SU-DHL-6 (cell line): ENCODE measurements at regions not wholly inside any gene's neighbourhood (a gene's known extent, or its start where the extent isn't known, plus 50 kb on each side); places are given as distances from the start of the nearest gene placed in this dataset.

Source experiments
- EZH2phosphoT487 ChIP-seq: fragments of 200-600 bp; sonication (generic), shearing (Covaris generic); conservative IDR thresholded peaks from 2 replicates; pipeline ENCODE4 v1.6.1; 2018; ENCODE audit warnings: mild to moderate bottlenecking, antibody characterized with exemption, low read length, moderate library complexity, mixed read lengths
- TF ChIP-seq, protein P1 (sequence below): fragments of 200-600 bp; sonication (generic); IDR thresholded peaks from one replicate; pipeline ENCODE4 v1.5.1; 2017; ENCODE audit warnings: antibody characterized with exemption, mild to moderate bottlenecking, low read length, moderate library complexity; ENCODE audit not compliant: insufficient read depth, poor library complexity, severe bottlenecking

DNA sequence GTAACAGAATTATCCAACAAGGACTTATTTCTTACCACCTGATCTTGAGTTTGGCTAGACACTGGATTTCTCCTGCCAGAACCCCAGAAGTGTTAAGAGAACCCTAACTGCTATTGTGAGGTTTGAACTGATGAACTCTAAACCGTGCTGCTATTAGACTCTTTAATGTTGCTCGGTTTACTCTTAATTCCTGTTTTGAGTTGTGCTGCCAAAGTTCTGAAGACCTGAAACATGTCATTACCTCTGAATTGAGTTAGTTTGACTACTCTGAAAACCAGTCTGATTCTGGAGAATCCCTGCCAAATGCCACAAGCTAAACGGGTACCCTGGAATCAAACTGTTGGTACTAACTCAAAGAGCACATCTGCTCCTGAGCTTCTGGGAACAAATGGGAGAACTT, 215.5 kb downstream of the KLF12 start:
- TF ChIP-seq, protein P1, sequence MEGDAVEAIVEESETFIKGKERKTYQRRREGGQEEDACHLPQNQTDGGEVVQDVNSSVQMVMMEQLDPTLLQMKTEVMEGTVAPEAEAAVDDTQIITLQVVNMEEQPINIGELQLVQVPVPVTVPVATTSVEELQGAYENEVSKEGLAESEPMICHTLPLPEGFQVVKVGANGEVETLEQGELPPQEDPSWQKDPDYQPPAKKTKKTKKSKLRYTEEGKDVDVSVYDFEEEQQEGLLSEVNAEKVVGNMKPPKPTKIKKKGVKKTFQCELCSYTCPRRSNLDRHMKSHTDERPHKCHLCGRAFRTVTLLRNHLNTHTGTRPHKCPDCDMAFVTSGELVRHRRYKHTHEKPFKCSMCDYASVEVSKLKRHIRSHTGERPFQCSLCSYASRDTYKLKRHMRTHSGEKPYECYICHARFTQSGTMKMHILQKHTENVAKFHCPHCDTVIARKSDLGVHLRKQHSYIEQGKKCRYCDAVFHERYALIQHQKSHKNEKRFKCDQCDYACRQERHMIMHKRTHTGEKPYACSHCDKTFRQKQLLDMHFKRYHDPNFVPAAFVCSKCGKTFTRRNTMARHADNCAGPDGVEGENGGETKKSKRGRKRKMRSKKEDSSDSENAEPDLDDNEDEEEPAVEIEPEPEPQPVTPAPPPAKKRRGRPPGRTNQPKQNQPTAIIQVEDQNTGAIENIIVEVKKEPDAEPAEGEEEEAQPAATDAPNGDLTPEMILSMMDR, result no peak
- no peak for TF ChIP-seq EZH2phosphoT487
